ENCODE measurements at regions not wholly inside any gene's neighbourhood (a gene's known extent, or its start where the extent isn't known, plus 50 kb on each side); places are given as distances from the start of the nearest gene placed in this dataset.

DNA sequence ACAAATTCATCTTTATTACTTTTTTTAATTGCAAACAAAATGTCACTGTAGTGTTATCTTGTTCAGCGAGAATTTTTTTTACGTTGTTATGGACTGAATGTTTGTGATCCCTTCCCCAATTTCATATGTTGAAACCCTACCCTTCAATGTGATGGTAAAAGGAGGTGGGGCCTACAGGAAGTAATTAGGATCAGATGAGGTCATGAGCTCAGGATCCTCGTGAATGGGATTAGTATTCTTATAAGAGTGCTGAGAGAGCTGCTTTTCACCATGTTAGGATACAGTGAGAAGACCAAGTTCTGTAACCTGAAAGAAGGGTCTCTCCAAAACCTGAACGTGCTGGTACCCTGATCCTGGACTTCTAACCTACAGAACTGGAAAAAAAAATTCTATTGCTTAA is 646.0 kb upstream of the TMPRSS15 start:
- TF ChIP-seq, protein P1, sequence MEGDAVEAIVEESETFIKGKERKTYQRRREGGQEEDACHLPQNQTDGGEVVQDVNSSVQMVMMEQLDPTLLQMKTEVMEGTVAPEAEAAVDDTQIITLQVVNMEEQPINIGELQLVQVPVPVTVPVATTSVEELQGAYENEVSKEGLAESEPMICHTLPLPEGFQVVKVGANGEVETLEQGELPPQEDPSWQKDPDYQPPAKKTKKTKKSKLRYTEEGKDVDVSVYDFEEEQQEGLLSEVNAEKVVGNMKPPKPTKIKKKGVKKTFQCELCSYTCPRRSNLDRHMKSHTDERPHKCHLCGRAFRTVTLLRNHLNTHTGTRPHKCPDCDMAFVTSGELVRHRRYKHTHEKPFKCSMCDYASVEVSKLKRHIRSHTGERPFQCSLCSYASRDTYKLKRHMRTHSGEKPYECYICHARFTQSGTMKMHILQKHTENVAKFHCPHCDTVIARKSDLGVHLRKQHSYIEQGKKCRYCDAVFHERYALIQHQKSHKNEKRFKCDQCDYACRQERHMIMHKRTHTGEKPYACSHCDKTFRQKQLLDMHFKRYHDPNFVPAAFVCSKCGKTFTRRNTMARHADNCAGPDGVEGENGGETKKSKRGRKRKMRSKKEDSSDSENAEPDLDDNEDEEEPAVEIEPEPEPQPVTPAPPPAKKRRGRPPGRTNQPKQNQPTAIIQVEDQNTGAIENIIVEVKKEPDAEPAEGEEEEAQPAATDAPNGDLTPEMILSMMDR (IDR thresholded peaks at IDR 0.05; ENCODE audit: borderline replicate concordance, extremely low read depth, low read length, poor library complexity, severe bottlenecking): no peak
- no peak for TF ChIP-seq EZH2 (IDR thresholded peaks at IDR 0.05; ENCODE audit: borderline replicate concordance, low read depth, low read length, severe bottlenecking)

Measured in DND-41 (cell line).